Central memory CD8-positive, alpha-beta T cell (primary cell): ENCODE measurements at regions not wholly inside any gene's neighbourhood (a gene's known extent, or its start where the extent isn't known, plus 50 kb on each side); places are given as distances from the start of the nearest gene placed in this dataset.
"Not testable (repeated sequence)": the region's sequence is repeated elsewhere in the genome, so short reads cannot be mapped to it uniquely, and the experiment has no call there.

Experiments
- ATAC-seq: fragments of 150-1000 bp; cut with Tn5 transposase; replicated peaks from 2 replicates; pipeline ENCODE4 v1.10.0; 2022; ENCODE audit warnings: mild to moderate bottlenecking, moderate FRiP score, moderate number of reproducible peaks; ENCODE audit not compliant: poor library complexity, severe bottlenecking; ENCODE audit errors: extremely low read depth
- DNase-seq, 2 donors: peaks; one replicate each; pipeline ENCODE4 v3.0.0; 2021; ENCODE audit warnings: low spot score in 2 of 2
- H3K27ac Mint-ChIP-seq: one replicate; pipeline ENCODE4 v1.8.0; 2022; ENCODE audit warnings: low read depth, mild to moderate bottlenecking, moderate library complexity, mixed read lengths
- H3K27me3 Mint-ChIP-seq: one replicate; pipeline ENCODE4 v1.8.0; 2022; ENCODE audit warnings: mixed read lengths
- H3K36me3 Mint-ChIP-seq: one replicate; pipeline ENCODE4 v1.8.0; 2022; ENCODE audit warnings: mild to moderate bottlenecking, moderate library complexity, mixed read lengths; ENCODE audit not compliant: insufficient read depth
- H3K4me1 Mint-ChIP-seq: one replicate; pipeline ENCODE4 v1.8.0; 2022; ENCODE audit warnings: mixed read lengths
- H3K4me3 Mint-ChIP-seq: one replicate; pipeline ENCODE4 v1.8.0; 2022; ENCODE audit warnings: mild to moderate bottlenecking, moderate library complexity, mixed read lengths
- H3K9me3 Mint-ChIP-seq: one replicate; pipeline ENCODE4 v1.8.0; 2022; ENCODE audit warnings: mixed read lengths

- H3K36me3 Mint-ChIP-seq, result no peaks in the 10 kb centered on the region
- no peak overlapping the region for H3K4me3 Mint-ChIP-seq
- no peak overlapping the region for H3K27ac Mint-ChIP-seq
- no peaks in the 10 kb centered on the region for H3K9me3 Mint-ChIP-seq
- no peaks in the 10 kb centered on the region for H3K4me1 Mint-ChIP-seq
- H3K27me3 Mint-ChIP-seq, result no peaks in the 10 kb centered on the region
- ATAC-seq (no peak), DNase-seq (no peak)
These were observed 588.4 kb upstream of the CITED2 start for GRCh38 chr6:139962654-139963347.

GRCh38 chr6:139961190-139961589, 586.7 kb upstream of the CITED2 start:
- H3K36me3 Mint-ChIP-seq, result no peaks in the 10 kb centered on the region
- H3K9me3 Mint-ChIP-seq, result no peaks in the 10 kb centered on the region
- H3K4me3 Mint-ChIP-seq, result no peak overlapping the region
- no peaks in the 10 kb centered on the region for H3K4me1 Mint-ChIP-seq
- H3K27ac Mint-ChIP-seq, result no peak overlapping the region
- DNase-seq (no peak), ATAC-seq (no peak)
- H3K27me3 Mint-ChIP-seq, result peaks cover under 1% of the 10 kb centered on the region

GRCh38 chr6:139960671-139961070, 586.2 kb upstream of the CITED2 start:
- Mint-ChIP-seq H3K4me3 (no peak overlapping the region), H3K27ac (no peak overlapping the region), H3K9me3 (no peaks in the 10 kb centered on the region), H3K4me1 (no peaks in the 10 kb centered on the region), H3K27me3 (peaks cover 5% of the 10 kb centered on the region), H3K36me3 (no peaks in the 10 kb centered on the region)
- ATAC-seq, result no peak
- DNase-seq, result no peak

- Mint-ChIP-seq H3K4me3 (no peak overlapping the region), H3K27me3 (peaks cover 10% of the 10 kb centered on the region), H3K9me3 (no peaks in the 10 kb centered on the region), H3K27ac (no peak overlapping the region), H3K36me3 (no peaks in the 10 kb centered on the region), H3K4me1 (no peaks in the 10 kb centered on the region)
- DNase-seq, result no peak
- ATAC-seq, result no peak
These were observed 581.1 kb upstream of the CITED2 start for GRCh38 chr6:139955366-139956155.

- H3K4me3 Mint-ChIP-seq, result no peak overlapping the region
- H3K9me3 Mint-ChIP-seq, result no peaks in the 10 kb centered on the region
- DNase-seq (no peak), ATAC-seq (no peak)
- peaks cover 10% of the 10 kb centered on the region for H3K27me3 Mint-ChIP-seq
- no peaks in the 10 kb centered on the region for H3K4me1 Mint-ChIP-seq
- H3K27ac Mint-ChIP-seq, result no peak overlapping the region
- no peaks in the 10 kb centered on the region for H3K36me3 Mint-ChIP-seq
These were observed 580.1 kb upstream of the CITED2 start for GRCh38 chr6:139954463-139955071.

- not testable (repeated sequence) for DNase-seq, ATAC-seq, H3K4me1 Mint-ChIP-seq, H3K27ac Mint-ChIP-seq, H3K4me3 Mint-ChIP-seq, H3K9me3 Mint-ChIP-seq, H3K36me3 Mint-ChIP-seq
- peaks cover 10% of the 10 kb centered on the region for H3K27me3 Mint-ChIP-seq
These were observed 579.3 kb upstream of the CITED2 start for GRCh38 chr6:139953780-139954179.

GRCh38 chr6:139951172-139951571, 576.7 kb upstream of the CITED2 start:
- ATAC-seq (no peak), DNase-seq (no peak)
- no peak overlapping the region for H3K4me3 Mint-ChIP-seq
- no peaks in the 10 kb centered on the region for H3K4me1 Mint-ChIP-seq
- no peaks in the 10 kb centered on the region for H3K9me3 Mint-ChIP-seq
- H3K36me3 Mint-ChIP-seq, result no peaks in the 10 kb centered on the region
- H3K27me3 Mint-ChIP-seq, result peaks cover 19% of the 10 kb centered on the region
- H3K27ac Mint-ChIP-seq, result no peak overlapping the region

- no peak for DNase-seq
These were observed 570.5 kb upstream of the CITED2 start for GRCh38 chr6:139944976-139945375.

GRCh38 chr6:139944131-139944530, 569.7 kb upstream of the CITED2 start:
- H3K27me3 Mint-ChIP-seq, result peaks cover 27% of the 10 kb centered on the region
- H3K4me3 Mint-ChIP-seq, result no peak overlapping the region
- DNase-seq (no peak), ATAC-seq (no peak)
- no peaks in the 10 kb centered on the region for H3K9me3 Mint-ChIP-seq
- no peaks in the 10 kb centered on the region for H3K36me3 Mint-ChIP-seq
- no peaks in the 10 kb centered on the region for H3K4me1 Mint-ChIP-seq
- no peak overlapping the region for H3K27ac Mint-ChIP-seq

More at GRCh38 chr6:139944976-139945375, 570.5 kb upstream of the CITED2 start:
- Mint-ChIP-seq H3K9me3 (no peaks in the 10 kb centered on the region), H3K4me3 (no peak overlapping the region), H3K4me1 (no peaks in the 10 kb centered on the region), H3K36me3 (no peaks in the 10 kb centered on the region), H3K27ac (no peak overlapping the region), H3K27me3 (peaks cover 27% of the 10 kb centered on the region)
- ATAC-seq, result no peak

GRCh38 chr6:139943391-139943790, 568.9 kb upstream of the CITED2 start:
- Mint-ChIP-seq H3K9me3 (no peaks in the 10 kb centered on the region), H3K4me1 (no peaks in the 10 kb centered on the region), H3K4me3 (no peak overlapping the region), H3K27ac (no peak overlapping the region), H3K27me3 (peaks cover 27% of the 10 kb centered on the region), H3K36me3 (no peaks in the 10 kb centered on the region)
- no peak for ATAC-seq
- DNase-seq, result no peak

GRCh38 chr6:139942331-139942730, 567.9 kb upstream of the CITED2 start:
- peaks cover 27% of the 10 kb centered on the region for H3K27me3 Mint-ChIP-seq
- no peaks in the 10 kb centered on the region for H3K4me1 Mint-ChIP-seq
- H3K27ac Mint-ChIP-seq, result no peak overlapping the region
- no peaks in the 10 kb centered on the region for H3K9me3 Mint-ChIP-seq
- no peaks in the 10 kb centered on the region for H3K36me3 Mint-ChIP-seq
- H3K4me3 Mint-ChIP-seq, result no peak overlapping the region
- ATAC-seq (no peak), DNase-seq (no peak)

GRCh38 chr6:139941826-139942225, 567.4 kb upstream of the CITED2 start:
- Mint-ChIP-seq H3K4me1 (no peaks in the 10 kb centered on the region), H3K27ac (no peak overlapping the region), H3K27me3 (peaks cover 24% of the 10 kb centered on the region), H3K4me3 (no peak overlapping the region), H3K36me3 (no peaks in the 10 kb centered on the region), H3K9me3 (no peaks in the 10 kb centered on the region)
- ATAC-seq, result no peak
- DNase-seq, result no peak
